Neural progenitor cell (in vitro differentiated cells): ENCODE measurements at regions not wholly inside any gene's neighbourhood (a gene's known extent, or its start where the extent isn't known, plus 50 kb on each side); places are given as distances from the start of the nearest gene placed in this dataset.

ENCODE experiments used
- CTCF ChIP-seq: fragments of 200-600 bp; sonication (generic); IDR thresholded peaks from 2 replicates; pipeline ENCODE4 v1.5.1; 2017; ENCODE audit warnings: antibody characterized with exemption, mild to moderate bottlenecking
- EZH2 ChIP-seq: fragments of 200-600 bp; sonication (generic); IDR thresholded peaks from 2 replicates; pipeline ENCODE4 v1.6.1; 2017; ENCODE audit warnings: antibody characterized with exemption, mild to moderate bottlenecking, moderate library complexity
- EZH2phosphoT487 ChIP-seq: fragments of 200-600 bp; sonication (generic); IDR thresholded peaks from 2 replicates; pipeline ENCODE4 v1.6.1; 2017; ENCODE audit warnings: antibody characterized with exemption

DNA sequence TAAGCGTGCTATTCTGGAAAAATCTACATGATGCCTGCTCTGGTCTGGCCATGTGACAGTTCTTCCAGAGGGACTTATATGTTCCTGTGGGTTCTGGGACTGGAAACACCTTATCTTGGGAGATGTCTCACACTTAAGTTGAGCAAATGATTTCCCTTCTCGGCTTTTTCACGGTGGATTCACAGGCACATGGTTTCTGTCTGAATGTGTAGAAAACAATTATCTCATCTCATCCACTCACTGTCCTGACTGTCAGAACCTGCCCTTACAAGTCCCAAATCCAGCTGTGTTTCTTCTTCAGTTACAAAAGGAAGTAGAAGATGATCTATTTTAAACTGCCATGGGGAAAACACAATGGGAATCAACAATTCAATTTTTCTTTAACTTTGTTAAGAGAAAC lies 184.0 kb downstream of the SYK start:
- no peak for TF ChIP-seq CTCF
- no peak for TF ChIP-seq EZH2
- no peak for TF ChIP-seq EZH2phosphoT487
